CD4-positive, alpha-beta memory T cell (primary cell): ENCODE measurements at regions not wholly inside any gene's neighbourhood (a gene's known extent, or its start where the extent isn't known, plus 50 kb on each side); places are given as distances from the start of the nearest gene placed in this dataset.
A peak's percentile ranks its signal among the peaks of the same experiment; 100 is the strongest.
"Not testable (repeated sequence)": the region's sequence is repeated elsewhere in the genome, so short reads cannot be mapped to it uniquely, and the experiment has no call there.

Experiments used
- CTCF ChIA-PET: fragments of 350-600 bp; sonication (Branson Sonifier 250); formaldehyde crosslinking; loops from one replicate; lab custom pipeline; 2021; ENCODE audit warnings: inconsistent platforms; ENCODE audit not compliant: partially characterized antibody; lab: Charles Lee
- POLR2A ChIA-PET: fragments of 350-600 bp; sonication (Branson Sonifier 250); formaldehyde crosslinking; loops from one replicate; lab custom pipeline; 2021; ENCODE audit not compliant: partially characterized antibody; lab: Charles Lee
- DNase-seq, 5 donors: peaks; one replicate each; pipeline versions ENCODE4 v3.0.0 to v3.0.0-alpha.2; 2020 to 2022; ENCODE audit warnings: mixed read lengths in 1 of 5
- H3K27ac ChIP-seq: one replicate; pipeline ENCODE4 v1.7.0; 2013; ENCODE audit warnings: low read depth, low read length
- H3K27me3 ChIP-seq: 2 replicates; pipeline ENCODE4 v1.7.0; 2013; ENCODE audit warnings: mild to moderate bottlenecking, low read length, moderate library complexity; ENCODE audit not compliant: insufficient read depth
- H3K36me3 ChIP-seq: 2 replicates; pipeline ENCODE4 v1.7.0; 2013; ENCODE audit warnings: mild to moderate bottlenecking, low read length, moderate library complexity; ENCODE audit not compliant: insufficient read depth
- H3K4me1 ChIP-seq: 2 replicates; pipeline ENCODE4 v1.7.0; 2013; ENCODE audit warnings: mild to moderate bottlenecking, low read length, moderate library complexity; ENCODE audit not compliant: insufficient read depth
- H3K4me3 ChIP-seq, 2 donors: one replicate each; pipeline ENCODE4 v1.7.0; 2013; ENCODE audit warnings: low read length in 2 of 2, mild to moderate bottlenecking in 1 of 2
- H3K9me3 ChIP-seq, 2 donors: one replicate each; pipeline ENCODE4 v1.7.0; 2013; ENCODE audit warnings: low read length in 2 of 2, control low read depth in 1 of 2; ENCODE audit not compliant: control insufficient read depth in 1 of 2
- H3K27ac Mint-ChIP-seq, 7 donors: one replicate each; pipeline ENCODE4 v1.8.0; 2020 to 2021; ENCODE audit warnings: mixed read lengths in 7 of 7, mild to moderate bottlenecking in 6 of 7, inconsistent platforms in 3 of 7, moderate library complexity in 3 of 7
- H3K27me3 Mint-ChIP-seq, 2 donors: one replicate each; pipeline ENCODE4 v1.8.0; 2020 to 2021; ENCODE audit warnings: mixed read lengths in 2 of 2
- H3K36me3 Mint-ChIP-seq, 2 donors: one replicate each; pipeline ENCODE4 v1.8.0; 2020 to 2021; ENCODE audit warnings: mixed read lengths in 2 of 2, inconsistent platforms in 1 of 2, mild to moderate bottlenecking in 1 of 2
- H3K4me1 Mint-ChIP-seq, 4 donors: one replicate each; pipeline ENCODE4 v1.8.0; 2020 to 2021; ENCODE audit warnings: mixed read lengths in 4 of 4, mild to moderate bottlenecking in 1 of 4
- H3K4me3 Mint-ChIP-seq, 8 donors: one replicate each; pipeline ENCODE4 v1.8.0; 2020 to 2021; ENCODE audit warnings: mixed read lengths in 8 of 8, mild to moderate bottlenecking in 7 of 8, moderate library complexity in 6 of 8, inconsistent platforms in 3 of 8
- H3K9me3 Mint-ChIP-seq, 8 donors: one replicate each; pipeline ENCODE4 v1.8.0; 2020 to 2021; ENCODE audit warnings: mixed read lengths in 8 of 8, mild to moderate bottlenecking in 5 of 8, inconsistent platforms in 3 of 8, moderate library complexity in 1 of 8
- intact Hi-C: fragments of 100-400 bp; cut with micrococcal nuclease; formaldehyde crosslinking; loops from one replicate; pipeline ENCODE4 v1.15.1; 2023

GRCh38 chrX:19198473-19198872 is 76.2 kb upstream of the ADGRG2 start:
- no peaks in the 10 kb centered on the region for H3K9me3 ChIP-seq
- Mint-ChIP-seq H3K36me3 (no peaks in the 10 kb centered on the region), H3K4me3 (no peak overlapping the region), H3K27ac (no peak overlapping the region), H3K27me3 (peaks cover 2 to 3% of the 10 kb centered on the region in 2 donors), H3K4me1 (peaks cover 0 to 2% (median 0%) of the 10 kb centered on the region in 4 donors), H3K9me3 (no peaks in the 10 kb centered on the region)
- H3K4me3 ChIP-seq: no peak overlapping the region
- H3K36me3 ChIP-seq: no peaks in the 10 kb centered on the region
- H3K27ac ChIP-seq: no peak overlapping the region
- ChIA-PET CTCF (no interaction called here), POLR2A (no interaction called here)
- no peaks in the 10 kb centered on the region for H3K4me1 ChIP-seq
- H3K27me3 ChIP-seq: no peaks in the 10 kb centered on the region
- intact Hi-C loops: no loop called here
- DNase-seq: no peak

GRCh38 chrX:19202171-19202570 is 79.9 kb upstream of the ADGRG2 start:
- H3K4me1 Mint-ChIP-seq: no peaks in the 10 kb centered on the region
- Histone ChIP-seq H3K4me1 (no peaks in the 10 kb centered on the region), H3K9me3 (no peaks in the 10 kb centered on the region), H3K27ac (no peak overlapping the region), H3K36me3 (no peaks in the 10 kb centered on the region), H3K4me3 (no peak overlapping the region), H3K27me3 (no peaks in the 10 kb centered on the region)
- DNase-seq: no peak
- intact Hi-C loops: no loop called here
- H3K4me3 Mint-ChIP-seq: no peak overlapping the region
- ChIA-PET POLR2A (no interaction called here), CTCF (no interaction called here)
- no peaks in the 10 kb centered on the region for H3K36me3 Mint-ChIP-seq
- H3K27ac Mint-ChIP-seq: no peak overlapping the region
- no peaks in the 10 kb centered on the region for H3K27me3 Mint-ChIP-seq
- H3K9me3 Mint-ChIP-seq: peaks cover 0 to 2% (median 0%) of the 10 kb centered on the region in 8 donors

GRCh38 chrX:19204636-19205035 is 82.4 kb upstream of the ADGRG2 start:
- H3K9me3 Mint-ChIP-seq: peaks cover 0 to 2% (median 0%) of the 10 kb centered on the region in 8 donors
- H3K27ac ChIP-seq: no peak overlapping the region
- H3K4me3 ChIP-seq: no peak overlapping the region
- no peaks in the 10 kb centered on the region for H3K9me3 ChIP-seq
- H3K27me3 ChIP-seq: no peaks in the 10 kb centered on the region
- H3K4me1 Mint-ChIP-seq: no peaks in the 10 kb centered on the region
- ChIA-PET POLR2A (no interaction called here), CTCF (no interaction called here)
- no peaks in the 10 kb centered on the region for H3K4me1 ChIP-seq
- H3K27ac Mint-ChIP-seq: no peak overlapping the region
- H3K36me3 Mint-ChIP-seq: no peaks in the 10 kb centered on the region
- no peaks in the 10 kb centered on the region for H3K36me3 ChIP-seq
- no peak for DNase-seq
- no peaks in the 10 kb centered on the region for H3K27me3 Mint-ChIP-seq
- H3K4me3 Mint-ChIP-seq: peak overlapping the region in 1 of 8 donors; percentile 15
- intact Hi-C loops: no loop called here

GRCh38 chrX:19212037-19212436 is 89.8 kb upstream of the ADGRG2 start:
- no peaks in the 10 kb centered on the region for H3K4me1 Mint-ChIP-seq
- Histone ChIP-seq H3K27me3 (no peaks in the 10 kb centered on the region), H3K36me3 (no peaks in the 10 kb centered on the region), H3K9me3 (no peaks in the 10 kb centered on the region), H3K4me3 (no peak overlapping the region), H3K4me1 (no peaks in the 10 kb centered on the region), H3K27ac (no peak overlapping the region)
- no peak overlapping the region for H3K4me3 Mint-ChIP-seq
- H3K36me3 Mint-ChIP-seq: no peaks in the 10 kb centered on the region
- H3K27me3 Mint-ChIP-seq: peaks cover 0 to 2% of the 10 kb centered on the region in 2 donors
- H3K9me3 Mint-ChIP-seq: peaks cover 0 to 1% (median 0%) of the 10 kb centered on the region in 8 donors
- H3K27ac Mint-ChIP-seq: no peak overlapping the region
- CTCF ChIA-PET: no interaction called here
- POLR2A ChIA-PET: no interaction called here
- intact Hi-C loops: no loop called here
- DNase-seq: no peak

- no peaks in the 10 kb centered on the region for H3K36me3 Mint-ChIP-seq
- Histone ChIP-seq H3K27me3 (no peaks in the 10 kb centered on the region), H3K4me3 (no peak overlapping the region), H3K36me3 (no peaks in the 10 kb centered on the region), H3K4me1 (no peaks in the 10 kb centered on the region), H3K27ac (no peak overlapping the region), H3K9me3 (no peaks in the 10 kb centered on the region)
- intact Hi-C loops: no loop called here
- no peak overlapping the region for H3K27ac Mint-ChIP-seq
- no peak overlapping the region for H3K4me3 Mint-ChIP-seq
- peaks cover 0 to 2% of the 10 kb centered on the region in 2 donors for H3K27me3 Mint-ChIP-seq
- no peaks in the 10 kb centered on the region for H3K4me1 Mint-ChIP-seq
- CTCF ChIA-PET: no interaction called here
- DNase-seq: no peak
- POLR2A ChIA-PET: no interaction called here
- H3K9me3 Mint-ChIP-seq: peaks cover 0 to 1% (median 0%) of the 10 kb centered on the region in 8 donors
Measured at GRCh38 chrX:19213610-19214152, 91.4 kb upstream of the ADGRG2 start.

- Histone ChIP-seq H3K27ac (no peak overlapping the region), H3K36me3 (no peaks in the 10 kb centered on the region), H3K4me3 (no peak overlapping the region), H3K9me3 (no peaks in the 10 kb centered on the region), H3K27me3 (no peaks in the 10 kb centered on the region), H3K4me1 (no peaks in the 10 kb centered on the region)
- DNase-seq: no peak
- no peaks in the 10 kb centered on the region for H3K4me1 Mint-ChIP-seq
- no peaks in the 10 kb centered on the region for H3K36me3 Mint-ChIP-seq
- no peak overlapping the region for H3K4me3 Mint-ChIP-seq
- peaks cover 0 to 1% (median 0%) of the 10 kb centered on the region in 8 donors for H3K9me3 Mint-ChIP-seq
- ChIA-PET POLR2A (no interaction called here), CTCF (no interaction called here)
- intact Hi-C loops: no loop called here
- H3K27me3 Mint-ChIP-seq: peaks cover 0 to 2% of the 10 kb centered on the region in 2 donors
- H3K27ac Mint-ChIP-seq: no peak overlapping the region
Measured at GRCh38 chrX:19214311-19214710, 92.0 kb upstream of the ADGRG2 start.

- Histone ChIP-seq H3K4me3 (no peak overlapping the region), H3K9me3 (no peaks in the 10 kb centered on the region), H3K27ac (no peak overlapping the region), H3K36me3 (no peaks in the 10 kb centered on the region), H3K4me1 (no peaks in the 10 kb centered on the region), H3K27me3 (no peaks in the 10 kb centered on the region)
- H3K36me3 Mint-ChIP-seq: no peaks in the 10 kb centered on the region
- peaks cover 0 to 7% (median 0%) of the 10 kb centered on the region in 8 donors for H3K9me3 Mint-ChIP-seq
- no peak overlapping the region for H3K4me3 Mint-ChIP-seq
- DNase-seq: no peak
- no peaks in the 10 kb centered on the region for H3K4me1 Mint-ChIP-seq
- ChIA-PET CTCF (no interaction called here), POLR2A (no interaction called here)
- peaks cover 0 to 6% of the 10 kb centered on the region in 2 donors for H3K27me3 Mint-ChIP-seq
- intact Hi-C loops: no loop called here
- H3K27ac Mint-ChIP-seq: no peak overlapping the region
Measured at GRCh38 chrX:19225909-19226308, 103.6 kb upstream of the ADGRG2 start.

- CTCF ChIA-PET, H3K27me3 ChIP-seq, H3K27ac Mint-ChIP-seq, H3K9me3 ChIP-seq, H3K4me1 Mint-ChIP-seq, H3K27ac ChIP-seq, DNase-seq, H3K4me1 ChIP-seq, H3K4me3 ChIP-seq, H3K36me3 ChIP-seq, H3K36me3 Mint-ChIP-seq, H3K27me3 Mint-ChIP-seq, intact Hi-C loops, POLR2A ChIA-PET, H3K9me3 Mint-ChIP-seq, H3K4me3 Mint-ChIP-seq: not testable (repeated sequence)
Measured at GRCh38 chrX:19229896-19230295, 107.6 kb upstream of the ADGRG2 start.
